SHP77 (cell line): ENCODE measurements at regions not wholly inside any gene's neighbourhood (a gene's known extent, or its start where the extent isn't known, plus 50 kb on each side); places are given as distances from the start of the nearest gene placed in this dataset.
A peak's percentile ranks its signal among the peaks of the same experiment; 100 is the strongest.

Source experiments
- DNase-seq, 2 experiments: peaks; one replicate each; lab custom pipeline; 2025; lab: John Stamatoyannopoulos, UW

DNA sequence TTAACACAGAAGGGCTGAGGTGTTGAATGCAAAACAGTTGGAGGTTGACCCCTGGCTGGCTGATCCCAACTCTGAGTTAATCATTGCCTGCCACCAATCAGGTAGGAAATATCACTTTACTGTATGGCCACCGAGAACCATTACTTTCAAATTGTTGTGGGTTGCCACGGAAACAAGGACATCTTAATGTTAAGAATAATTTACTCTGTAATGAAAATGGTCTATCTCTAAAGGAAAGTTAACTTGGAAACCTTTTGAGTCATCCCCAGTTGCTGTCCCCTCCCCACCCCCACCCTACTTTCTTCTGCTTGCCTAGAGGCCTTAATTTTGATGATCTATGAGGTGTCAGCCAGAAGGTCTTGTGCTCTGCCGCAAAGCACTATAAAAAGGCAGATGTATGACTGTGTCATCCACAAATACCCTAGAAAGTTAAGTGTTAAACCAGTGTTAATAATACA is 78.7 kb upstream of the SNRK start:
- DNase-seq, result no peak

DNA sequence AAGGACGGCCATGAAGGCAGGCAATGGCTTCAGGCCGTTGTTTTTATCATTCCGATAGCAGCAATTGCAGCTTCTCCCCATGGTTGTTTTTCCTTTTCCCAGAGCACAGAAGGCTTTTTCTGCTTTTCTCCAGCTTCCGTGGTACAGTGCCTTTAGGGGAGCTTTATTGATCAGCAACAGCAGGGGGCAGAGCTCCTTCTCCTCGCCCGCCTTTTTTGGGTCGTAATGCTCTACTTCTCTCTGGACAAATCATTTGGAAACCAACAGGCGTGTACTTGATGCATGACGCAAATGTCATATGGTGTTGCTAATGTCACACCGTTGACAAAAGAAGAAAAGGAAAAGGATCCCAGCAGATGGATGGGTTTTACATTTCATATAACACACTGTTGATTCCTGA is 79.7 kb upstream of the SNRK start:
- no peak for DNase-seq

DNA sequence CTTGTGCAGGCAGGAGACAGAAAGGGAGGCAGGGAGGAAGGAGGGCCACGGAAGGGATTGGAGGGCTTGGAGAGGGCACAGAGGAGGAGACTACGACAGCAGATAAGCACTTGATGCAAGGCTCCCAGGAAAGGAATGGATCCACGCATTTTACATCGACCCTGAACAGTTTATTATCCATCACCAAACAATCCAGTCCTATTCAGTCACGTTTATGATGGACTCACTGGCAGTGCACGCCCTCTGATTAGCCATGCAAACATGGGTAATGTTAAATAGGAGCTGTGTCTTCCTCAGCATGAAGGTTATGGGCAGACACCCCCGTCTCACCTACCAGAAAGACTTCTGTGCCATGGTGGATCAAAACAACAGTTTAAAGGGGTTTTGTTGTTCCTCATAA is 80.2 kb upstream of the SNRK start:
- no peak for DNase-seq

DNA sequence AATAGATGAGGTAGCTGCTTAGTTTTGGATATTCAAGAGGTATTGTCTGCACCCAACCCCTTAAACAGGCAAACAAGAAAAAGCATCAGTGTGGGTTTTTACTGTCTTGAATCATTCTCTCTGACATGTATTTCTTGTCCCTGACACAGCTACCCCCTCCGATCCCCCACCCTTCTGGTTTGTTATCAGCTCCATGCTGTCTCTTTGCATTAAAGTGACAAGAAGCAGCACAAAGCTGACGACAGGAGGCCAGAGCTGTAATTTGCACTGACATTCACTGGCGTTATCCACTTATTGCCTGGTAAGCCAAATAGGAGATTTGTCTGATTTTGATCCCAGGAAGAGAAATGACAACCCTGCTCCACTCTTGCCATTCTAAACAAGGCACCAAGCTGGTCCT is 83.3 kb upstream of the SNRK start:
- DNase-seq, result no peak

DNA sequence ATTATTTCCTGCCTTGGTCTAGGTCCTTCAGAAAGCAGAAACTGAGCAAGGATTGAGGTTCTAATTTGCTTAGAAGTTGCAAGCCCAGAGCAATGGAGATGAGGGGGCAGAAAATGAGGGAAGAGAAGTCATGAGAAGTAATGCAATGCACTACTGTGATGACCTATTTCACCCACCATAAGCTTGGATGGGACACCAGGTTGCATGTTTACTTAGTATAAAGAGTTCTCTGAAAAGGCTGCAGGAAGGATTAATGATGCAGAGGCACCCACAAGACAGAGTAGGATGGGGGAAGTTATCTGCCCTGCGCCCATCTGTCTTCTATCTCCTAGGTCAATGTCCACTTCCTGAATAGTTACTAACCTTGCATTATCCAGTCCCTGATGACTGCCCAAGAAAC is 84.8 kb upstream of the SNRK start:
- DNase-seq, result no peak

DNA sequence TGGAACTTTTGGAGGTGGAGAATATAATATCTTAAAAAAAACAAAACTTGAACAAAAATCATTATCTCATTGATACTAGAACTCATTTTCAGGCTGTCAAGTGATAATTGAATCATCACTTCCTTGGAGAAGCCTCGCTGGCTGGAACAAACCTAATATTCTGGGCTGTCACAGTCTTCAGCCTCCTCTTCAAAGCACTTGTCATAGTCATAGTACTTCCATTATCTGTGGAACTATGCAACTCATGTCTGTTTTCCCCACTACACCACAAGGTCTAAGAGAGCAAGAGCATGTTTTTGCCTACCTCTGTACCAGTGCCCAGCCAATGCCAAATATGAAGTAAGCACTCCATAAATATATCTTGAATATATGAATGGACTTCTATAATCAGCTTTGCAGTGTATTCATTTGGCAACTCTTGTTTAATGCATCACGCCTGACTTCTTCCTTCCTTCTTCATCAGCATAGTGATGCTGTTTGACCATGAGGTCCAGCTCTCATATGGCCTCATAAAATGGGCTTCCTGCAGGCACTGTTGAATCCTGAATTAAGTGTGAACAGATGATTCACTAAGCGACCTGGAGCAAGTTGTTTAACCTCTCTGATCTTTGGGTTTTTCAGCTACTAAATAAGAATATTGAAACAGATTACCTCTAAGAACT is 86.6 kb upstream of the SNRK start:
- no peak for DNase-seq

DNA sequence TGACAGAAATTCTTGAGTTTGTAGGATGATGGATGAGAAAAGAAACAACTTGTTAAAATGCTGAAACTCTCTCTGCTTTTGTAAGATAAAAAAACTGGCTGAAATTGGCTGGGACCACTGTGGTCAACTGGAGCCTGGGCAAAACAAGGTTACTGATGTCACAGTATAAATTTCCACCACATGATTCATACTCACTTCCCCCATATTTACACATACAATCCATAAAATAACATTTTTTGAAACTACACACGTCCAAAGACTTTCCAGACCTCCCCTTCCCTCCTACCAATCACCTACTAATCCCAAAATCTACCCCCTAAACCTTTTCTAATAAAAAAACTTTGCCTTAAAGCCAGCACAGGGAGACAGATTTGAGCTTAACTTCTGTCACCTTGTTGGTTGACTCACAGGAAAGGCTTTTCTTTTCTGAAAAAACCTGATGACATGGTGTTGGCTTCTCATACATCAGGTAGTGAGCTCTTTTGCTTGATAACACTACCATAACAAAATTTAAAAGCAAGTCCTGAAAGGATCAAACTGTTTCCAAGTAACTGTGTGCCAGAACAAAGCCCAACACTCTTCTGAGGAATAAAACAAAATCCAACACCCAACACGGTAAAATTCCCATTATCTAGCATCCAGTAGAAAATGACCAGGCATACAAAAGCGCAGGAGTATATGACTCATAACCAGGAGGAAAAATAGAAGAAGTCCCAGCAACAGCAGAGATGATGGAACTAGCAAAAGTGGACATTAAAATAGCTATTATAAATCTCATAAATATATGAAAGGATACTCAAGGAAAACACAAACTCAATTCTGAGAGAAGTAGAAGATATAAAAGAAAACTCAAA is 87.3 kb upstream of the SNRK start:
- DNase-seq, result no peak

DNA sequence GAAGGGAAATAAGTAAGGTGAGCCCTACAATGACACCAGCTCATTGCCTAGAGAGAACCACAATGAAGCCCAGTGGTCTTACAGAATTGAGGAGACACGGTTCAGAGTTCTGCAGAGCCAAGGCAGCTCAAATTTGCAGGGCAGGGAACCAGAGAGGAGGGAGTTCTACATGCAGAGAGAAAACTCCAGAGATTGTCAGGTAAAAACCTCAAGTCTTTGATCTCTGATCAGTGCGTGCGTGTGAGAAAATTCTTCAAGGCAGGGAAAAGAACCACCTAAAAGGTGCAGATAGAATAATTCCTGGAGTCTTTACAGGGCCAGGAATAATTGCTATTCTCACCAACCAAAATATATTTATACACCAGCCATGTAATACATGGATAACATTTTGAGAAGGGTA is 88.0 kb upstream of the SNRK start:
- DNase-seq, result no peak

DNA sequence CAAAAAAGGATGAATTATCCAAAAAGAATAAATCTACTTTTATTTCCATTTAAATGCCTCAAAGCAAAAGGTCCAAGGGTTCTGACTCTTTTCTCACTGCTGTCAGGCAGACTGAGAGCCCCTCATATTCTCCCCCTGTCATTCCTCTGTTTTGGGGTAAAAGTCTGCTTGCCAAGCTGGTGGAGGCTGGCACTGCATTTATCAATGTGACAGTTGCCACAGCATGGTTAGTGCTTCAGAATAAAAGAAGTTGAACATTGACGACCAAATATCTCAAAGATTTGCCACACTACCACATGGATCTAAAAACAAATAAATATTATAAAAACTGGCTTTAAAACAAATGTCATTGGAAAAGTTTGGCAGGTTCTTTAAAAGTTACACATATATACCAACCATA is 89.2 kb upstream of the SNRK start:
- no peak for DNase-seq

DNA sequence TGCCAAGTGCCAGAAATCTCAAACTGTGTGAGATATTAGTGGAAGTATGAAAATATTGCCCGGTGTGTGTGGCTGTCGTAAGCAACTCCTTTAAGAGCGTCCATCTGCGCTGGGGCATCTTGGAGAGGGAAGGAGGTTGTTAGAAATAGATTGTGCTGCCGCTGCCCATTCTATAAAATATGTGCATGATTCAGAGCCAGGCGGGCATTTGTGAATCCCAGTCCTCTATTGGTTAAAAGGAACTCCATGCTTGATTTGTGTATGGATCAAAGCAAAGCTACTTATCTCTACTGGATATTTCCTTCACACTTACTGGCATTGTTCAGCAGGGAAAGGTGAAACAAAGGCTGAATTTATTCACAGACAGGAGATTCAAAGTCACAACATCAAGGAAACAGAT is 89.6 kb upstream of the SNRK start:
- no peak for DNase-seq

DNA sequence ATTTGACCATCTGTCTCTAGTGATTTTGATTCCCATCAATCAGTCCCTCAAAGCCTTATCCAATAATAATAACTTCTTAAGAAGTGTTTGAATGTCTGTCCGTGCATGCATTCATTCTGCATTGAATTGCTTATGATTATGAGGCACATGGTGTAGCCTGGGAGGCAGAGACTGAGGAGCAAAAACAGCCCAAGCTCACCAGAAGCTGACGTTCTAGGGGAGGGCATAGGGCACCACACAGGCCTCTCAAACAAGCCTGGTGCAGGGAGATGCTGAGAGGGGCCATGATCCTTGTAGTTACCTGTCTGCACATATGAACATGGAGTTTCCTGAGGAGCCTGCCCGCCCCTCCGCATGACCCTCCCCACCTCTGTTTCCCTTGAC is 89.2 kb upstream of the POMGNT2 start:
- DNase-seq, result no peak

DNA sequence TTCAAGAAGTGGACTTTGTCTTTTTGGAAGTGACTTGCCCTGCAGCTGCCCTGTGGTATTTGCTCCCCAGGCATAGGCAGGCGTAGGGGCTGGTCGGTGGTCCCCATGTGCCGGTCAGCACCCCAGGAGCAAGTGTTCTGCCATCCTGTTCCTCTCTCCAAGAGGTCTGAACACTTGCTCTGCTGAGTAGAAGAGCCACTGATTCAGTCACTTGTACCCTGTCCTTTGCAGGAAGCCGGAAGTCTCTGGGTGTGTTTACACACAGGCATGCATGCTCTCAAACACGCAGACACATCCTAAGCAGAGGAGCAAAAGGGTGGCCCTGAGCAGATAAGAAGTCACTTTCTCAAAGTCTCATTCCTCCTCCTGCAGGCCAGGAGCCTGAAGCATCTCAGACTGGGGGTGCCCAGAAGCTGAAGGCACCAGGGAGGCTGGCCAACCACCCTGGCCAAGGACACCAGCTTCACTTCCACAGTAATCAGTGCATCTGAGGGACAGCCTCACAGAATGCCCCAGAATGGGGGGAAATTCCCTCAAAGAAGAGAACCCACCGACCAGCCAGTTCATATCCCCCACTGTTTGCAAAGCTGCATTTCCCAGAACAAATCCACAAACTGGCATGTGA is 88.7 kb upstream of the POMGNT2 start:
- peak in 1 of 2 experiments; percentile 26 for DNase-seq

DNA sequence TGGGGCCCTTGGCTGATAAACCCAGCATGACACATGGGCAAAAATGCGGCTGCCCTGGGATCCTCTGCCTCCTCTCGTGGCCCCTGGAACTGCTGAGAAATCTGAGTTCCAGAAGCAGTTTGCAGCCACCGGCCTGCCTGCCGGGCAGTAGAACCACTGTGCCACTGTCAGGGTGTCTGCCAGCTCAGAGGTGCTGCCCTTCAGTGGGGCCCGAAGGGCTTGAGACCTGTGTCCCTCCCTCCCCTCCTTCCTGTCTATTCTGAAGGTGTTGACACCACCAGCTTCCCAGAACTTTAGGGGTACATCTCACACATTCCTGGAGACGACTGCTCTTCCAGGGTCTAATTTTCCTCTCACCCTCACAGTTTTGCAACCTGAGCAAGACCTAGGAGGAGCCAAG is 88.2 kb upstream of the POMGNT2 start:
- DNase-seq, result no peak

DNA sequence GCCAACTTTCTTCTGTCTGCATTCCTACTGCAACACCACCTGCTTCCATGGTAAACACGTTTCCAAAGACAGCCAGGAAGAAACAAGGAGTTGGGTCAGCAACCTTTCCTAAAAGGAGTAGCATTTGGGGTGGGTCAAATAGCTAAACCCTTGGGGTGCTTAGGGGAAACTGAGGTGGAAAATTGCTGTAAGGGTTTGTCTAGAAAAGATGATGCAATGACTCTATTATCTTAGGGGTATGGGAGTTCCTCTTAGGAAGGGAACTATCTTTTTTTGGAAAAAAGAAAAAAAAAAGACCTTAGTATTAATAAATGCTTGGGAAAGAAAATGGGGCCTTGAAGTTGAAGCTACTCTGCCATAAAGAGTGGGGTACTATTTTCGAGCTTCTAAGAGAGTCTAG is 86.1 kb upstream of the POMGNT2 start:
- DNase-seq, result no peak

DNA sequence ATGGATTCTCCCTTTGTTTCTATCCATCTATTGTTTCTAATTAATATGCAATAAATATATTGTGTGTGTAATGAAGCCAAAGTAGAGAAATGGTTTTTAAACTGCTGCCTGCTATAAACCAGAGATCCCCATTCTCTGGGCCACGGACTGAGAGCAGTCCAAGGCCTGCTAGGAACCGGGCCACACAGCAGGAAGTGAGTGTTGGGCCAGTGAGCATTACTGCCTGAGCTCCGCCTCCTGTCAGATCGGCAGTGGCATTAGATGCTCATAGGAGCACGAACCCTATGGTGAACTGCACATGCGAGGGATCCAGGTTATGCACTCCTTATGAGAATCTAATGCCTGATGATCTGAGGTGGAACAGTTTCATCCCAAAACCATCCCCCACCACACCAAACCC is 85.2 kb upstream of the POMGNT2 start:
- no peak for DNase-seq

DNA sequence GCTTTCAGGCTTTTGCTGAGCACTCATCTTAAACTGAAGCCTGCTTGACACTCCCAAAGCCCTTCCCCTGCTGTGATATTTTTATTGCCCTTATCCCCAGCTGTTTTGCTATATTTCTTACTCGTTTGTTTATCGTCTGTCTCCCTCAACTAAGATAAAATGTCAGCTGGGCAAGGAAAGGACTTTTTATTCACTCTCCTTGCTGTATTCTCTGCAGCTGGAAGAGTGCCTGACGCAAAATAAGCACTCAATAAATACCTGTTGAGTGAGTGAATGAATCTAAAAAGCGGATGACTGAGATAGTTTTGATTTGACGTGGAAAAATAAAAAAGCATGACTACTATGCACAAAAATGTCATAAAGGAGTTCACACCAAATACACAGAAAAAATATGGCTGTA is 84.8 kb upstream of the POMGNT2 start:
- DNase-seq, result no peak

DNA sequence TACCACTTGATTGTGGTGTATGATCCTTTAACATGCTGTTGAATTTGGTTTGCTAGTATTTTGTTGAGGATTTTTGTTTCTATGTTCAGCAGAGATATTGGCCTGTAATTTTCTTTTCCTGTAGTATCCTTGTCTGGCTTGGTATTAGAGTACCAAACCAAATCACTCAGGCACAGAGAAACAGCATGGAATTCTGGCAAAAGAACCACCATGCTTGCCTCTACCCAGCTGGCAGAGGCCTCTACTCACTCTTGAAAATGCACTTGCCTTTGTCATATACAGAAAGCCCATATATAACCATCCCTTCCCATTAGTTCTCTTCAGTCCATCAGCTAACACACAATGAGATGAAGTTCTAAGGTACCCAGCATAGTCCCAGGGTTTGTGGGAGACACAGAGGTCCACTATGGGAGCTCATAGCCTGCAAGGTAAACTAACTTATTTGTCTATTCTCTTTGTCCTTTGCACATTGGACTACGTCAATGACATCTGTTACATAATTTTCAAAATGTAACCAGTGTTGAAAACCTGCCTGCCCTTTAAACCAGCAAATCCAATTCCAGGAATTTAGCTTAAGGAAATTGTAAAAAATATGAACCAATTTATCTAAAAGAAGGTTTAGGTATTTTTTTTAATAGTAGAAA is 82.1 kb upstream of the POMGNT2 start:
- DNase-seq, result no peak

DNA sequence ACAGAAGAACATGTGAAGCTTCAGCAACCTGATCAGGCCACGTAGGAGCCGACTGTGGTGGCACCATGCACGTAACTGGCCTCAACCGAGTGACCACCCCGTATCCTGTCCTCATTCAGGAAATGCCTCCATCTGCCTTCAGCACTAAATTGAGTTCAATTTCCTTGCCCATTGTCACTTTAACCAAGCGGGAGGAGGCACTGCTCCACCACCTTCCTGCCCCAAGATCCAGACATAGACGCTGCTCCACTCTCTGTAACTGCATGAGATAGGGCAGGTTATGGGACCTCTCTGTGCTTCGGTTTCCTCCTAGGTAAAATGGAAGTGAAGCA is 80.1 kb upstream of the POMGNT2 start:
- DNase-seq, result no peak

DNA sequence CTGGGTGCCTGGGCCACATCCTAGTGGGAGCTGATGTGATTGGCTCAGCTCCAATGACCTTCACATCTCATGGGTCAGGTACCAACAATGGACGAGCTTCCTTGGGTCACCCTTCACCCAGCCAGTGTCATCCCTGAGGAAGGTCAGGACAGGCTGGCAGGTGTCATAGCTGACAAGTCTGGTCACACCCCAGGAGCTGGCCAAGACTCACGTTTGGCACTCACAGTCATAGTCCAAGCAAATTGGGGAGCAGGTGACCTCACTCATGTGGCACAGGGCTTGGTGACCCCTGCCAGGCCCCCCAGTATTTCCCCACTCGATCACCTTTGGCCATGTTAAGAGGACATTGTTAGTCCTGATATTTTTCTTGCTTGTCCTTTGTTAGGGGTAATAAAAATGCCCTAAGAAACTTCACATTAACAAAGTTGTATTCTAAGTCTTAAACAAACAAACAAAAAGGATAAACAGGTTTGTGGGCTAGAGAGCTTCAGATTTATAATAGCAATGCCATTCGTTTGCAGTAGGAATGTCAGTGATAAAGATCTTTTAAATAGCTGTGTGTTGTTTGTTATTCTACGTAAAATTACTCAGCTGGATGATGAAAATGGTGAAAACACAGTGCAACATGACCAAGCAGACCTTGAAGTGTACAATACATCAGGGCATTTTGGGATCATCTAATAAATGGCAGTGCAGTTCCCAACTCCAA is 79.5 kb upstream of the POMGNT2 start:
- DNase-seq, result no peak

DNA sequence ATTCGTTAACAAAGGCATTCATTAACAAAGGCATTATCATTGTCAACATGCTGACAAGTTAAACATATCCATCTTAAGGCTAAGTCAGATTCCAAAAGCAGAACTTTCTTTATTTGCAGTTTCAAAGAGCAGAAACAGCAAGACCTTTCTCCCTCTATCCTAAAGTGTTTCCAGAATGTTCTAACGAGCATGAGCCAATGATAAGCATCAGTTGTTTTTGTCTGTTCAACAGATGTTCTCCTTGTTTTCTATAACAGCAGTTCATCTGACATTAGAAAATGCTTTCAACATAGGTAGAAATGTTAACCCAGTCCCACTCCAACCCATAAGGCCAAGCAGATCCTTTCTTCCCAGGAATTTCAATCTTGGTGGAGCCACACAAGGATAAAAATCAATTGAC is 77.6 kb upstream of the POMGNT2 start:
- no peak for DNase-seq

DNA sequence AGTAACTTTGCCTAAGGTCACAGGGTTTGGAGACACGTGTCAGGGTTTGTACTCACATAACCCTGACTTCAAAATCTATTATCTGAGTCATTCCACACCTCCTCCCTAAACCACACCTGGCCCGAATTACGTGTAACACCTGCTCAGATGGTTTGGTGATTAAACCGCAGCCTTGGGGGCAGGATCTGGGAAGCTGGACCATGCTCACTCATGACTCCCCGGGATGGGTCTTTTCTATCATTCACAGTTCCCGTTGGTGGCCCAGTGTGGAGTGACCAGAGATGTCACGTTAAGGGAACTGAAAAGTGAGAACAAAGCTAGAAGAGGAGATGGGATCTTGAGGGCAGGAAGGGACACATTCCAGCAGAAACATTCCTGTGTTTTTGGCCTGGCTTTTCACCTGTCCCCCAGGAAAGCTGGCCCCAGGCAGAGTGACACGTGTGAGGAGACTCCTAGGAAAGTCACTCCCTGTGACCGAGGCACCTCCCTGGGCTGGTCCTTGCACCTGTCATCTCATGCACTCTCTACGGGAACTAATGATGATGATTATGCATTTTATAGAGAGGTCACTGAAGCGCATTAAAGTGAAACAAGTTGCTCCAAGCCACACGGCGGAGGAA is 75.4 kb upstream of the POMGNT2 start:
- DNase-seq, result no peak

DNA sequence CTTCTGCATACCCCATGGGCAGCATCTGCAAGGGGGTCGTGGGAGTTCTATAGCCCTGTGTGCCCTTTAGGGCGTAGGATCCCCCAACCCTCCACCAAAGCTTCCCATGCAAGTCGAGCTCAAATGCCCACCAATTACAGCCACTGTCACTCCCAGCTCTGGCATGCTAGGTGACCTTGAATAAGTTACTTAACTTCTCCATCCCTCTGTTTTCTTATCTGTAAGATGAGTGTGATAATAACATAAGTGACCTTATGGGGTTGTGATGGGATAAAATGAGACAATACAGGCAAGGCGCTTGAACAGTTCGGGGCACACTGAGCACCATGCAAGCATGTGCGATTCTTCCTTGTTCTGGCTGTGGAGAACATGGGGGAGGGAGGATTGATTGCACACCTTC is 74.8 kb upstream of the POMGNT2 start:
- no peak for DNase-seq
